ENCODE measurements at regions not wholly inside any gene's neighbourhood (a gene's known extent, or its start where the extent isn't known, plus 50 kb on each side); places are given as distances from the start of the nearest gene placed in this dataset.

- DNase-seq (ENCODE audit: low read depth in 2 of 2) = no peak
These were observed 304.9 kb upstream of the TCF21 start for GRCh38 chr6:133583907-133584427.

- no peak for DNase-seq (ENCODE audit: low read depth in 2 of 2)
These were observed 304.1 kb upstream of the TCF21 start for GRCh38 chr6:133584823-133585222.

GRCh38 chr6:133585978-133586377 lies 302.9 kb upstream of the TCF21 start:
- DNase-seq (ENCODE audit: low read depth in 2 of 2) = no peak

GRCh38 chr6:133587546-133588160 lies 301.3 kb upstream of the TCF21 start:
- DNase-seq (ENCODE audit: low read depth in 2 of 2) = no peak

GRCh38 chr6:133590196-133590595 lies 298.7 kb upstream of the TCF21 start:
- no peak for DNase-seq (ENCODE audit: low read depth in 2 of 2)

- DNase-seq (ENCODE audit: low read depth in 2 of 2) = no peak
These were observed 298.1 kb upstream of the TCF21 start for GRCh38 chr6:133590814-133591213.

GRCh38 chr6:133591275-133591674 lies 297.6 kb upstream of the TCF21 start:
- no peak for DNase-seq (ENCODE audit: low read depth in 2 of 2)

GRCh38 chr6:133594652-133595110 lies 294.2 kb upstream of the TCF21 start:
- no peak for DNase-seq (ENCODE audit: low read depth in 2 of 2)

GRCh38 chr6:133595111-133595761 lies 293.7 kb upstream of the TCF21 start:
- DNase-seq (ENCODE audit: low read depth in 2 of 2) = no peak

- no peak for DNase-seq (ENCODE audit: low read depth in 2 of 2)
These were observed 282.1 kb upstream of the TCF21 start for GRCh38 chr6:133606852-133607251.

- no peak for DNase-seq (ENCODE audit: low read depth in 2 of 2)
These were observed 280.3 kb upstream of the TCF21 start for GRCh38 chr6:133608620-133609019.

- DNase-seq (ENCODE audit: low read depth in 2 of 2) = no peak
These were observed 279.3 kb upstream of the TCF21 start for GRCh38 chr6:133609415-133610226.

GRCh38 chr6:133610227-133610840 lies 278.6 kb upstream of the TCF21 start:
- no peak for DNase-seq (ENCODE audit: low read depth in 2 of 2)

GRCh38 chr6:133610971-133611370 lies 277.9 kb upstream of the TCF21 start:
- no peak for DNase-seq (ENCODE audit: low read depth in 2 of 2)

GRCh38 chr6:133612459-133612858 lies 276.5 kb upstream of the TCF21 start:
- DNase-seq (ENCODE audit: low read depth in 2 of 2) = no peak

- no peak for DNase-seq (ENCODE audit: low read depth in 2 of 2)
These were observed 275.7 kb upstream of the TCF21 start for GRCh38 chr6:133613211-133613610.

GRCh38 chr6:133621751-133622150 lies 267.2 kb upstream of the TCF21 start:
- DNase-seq (ENCODE audit: low read depth in 2 of 2) = no peak

- DNase-seq (ENCODE audit: low read depth in 2 of 2) = no peak
These were observed 265.8 kb upstream of the TCF21 start for GRCh38 chr6:133623065-133623464.

- DNase-seq (ENCODE audit: low read depth in 2 of 2) = no peak
These were observed 265.3 kb upstream of the TCF21 start for GRCh38 chr6:133623621-133624020.

- no peak for DNase-seq (ENCODE audit: low read depth in 2 of 2)
These were observed 262.7 kb upstream of the TCF21 start for GRCh38 chr6:133626096-133626666.

GRCh38 chr6:133629970-133630369 lies 258.9 kb upstream of the TCF21 start:
- DNase-seq (ENCODE audit: low read depth in 2 of 2) = no peak

GRCh38 chr6:133630651-133631050 lies 258.3 kb upstream of the TCF21 start:
- no peak for DNase-seq (ENCODE audit: low read depth in 2 of 2)

All from stimulated activated CD8-positive, alpha-beta memory T cell treated with anti-CD3 and anti-CD28 coated beads, Interleukin-7, amount 100 ng/mL, for 1 hour (primary cell).